Tibial nerve (tissue), 3 donors: ENCODE measurements at regions not wholly inside any gene's neighbourhood (a gene's known extent, or its start where the extent isn't known, plus 50 kb on each side); places are given as distances from the start of the nearest gene placed in this dataset.

Experiments
- CTCF ChIP-seq, 5 experiments: fragments of 200-600 bp in 3 of 5; fragments of 450-650 bp in 2 of 5; sonication (generic) in 3 of 5; IDR thresholded peaks; one replicate each; pipeline ENCODE4 v1.5.1; 2016 to 2019; ENCODE audit warnings: antibody characterized with exemption in 5 of 5, mild to moderate bottlenecking in 3 of 5, moderate library complexity in 2 of 5
- POLR2A ChIP-seq, 2 donors: fragments of 450-650 bp; IDR thresholded peaks; one replicate each; pipeline ENCODE4 v1.6.1; 2017; ENCODE audit warnings: antibody characterized with exemption in 2 of 2, mild to moderate bottlenecking in 2 of 2, moderate library complexity in 2 of 2

GRCh38 chr21:33127154-33127867 is 57.4 kb downstream of the OLIG1 start:
- TF ChIP-seq CTCF (IDR thresholded peaks at IDR 0.05), result peak; percentile 58 to 87 (median 80)
- no peak for TF ChIP-seq POLR2A (IDR thresholded peaks at IDR 0.05)
